ENCODE measurements at regions not wholly inside any gene's neighbourhood (a gene's known extent, or its start where the extent isn't known, plus 50 kb on each side); places are given as distances from the start of the nearest gene placed in this dataset.

GRCh38 chr1:229987953-229988352 is 79.1 kb upstream of the GALNT2 start:
- Histone ChIP-seq H2BK5ac (ENCODE audit: low read length) (no peak overlapping the region), H3K14ac (ENCODE audit: low read length) (no peak overlapping the region), H2AFZ (ENCODE audit: low read length) (no peak overlapping the region), H3K27me3 (ENCODE audit: control insufficient read depth in 3 of 3, insufficient read depth in 3 of 3, low read depth in 1 of 3, low read length in 3 of 3) (peaks cover 0 to 8% (median 0%) of the 10 kb centered on the region in 3 experiments), H2BK12ac (ENCODE audit: low read length) (no peak overlapping the region), H3K9me3 (replicated peaks in 1 of 2; ENCODE audit: control insufficient read depth in 2 of 2, insufficient read depth in 1 of 2, low read depth in 1 of 2, low read length in 2 of 2) (no peaks in the 10 kb centered on the region), H2BK120ac (ENCODE audit: low read depth, low read length) (no peak overlapping the region), H3K4me2 (ENCODE audit: insufficient read depth, low read length, poor library complexity, severe bottlenecking) (no peak overlapping the region), H4K91ac (ENCODE audit: low read depth, low read length, poor library complexity) (no peak overlapping the region), H3K9ac (ENCODE audit: low read depth, low read length, poor library complexity) (no peak overlapping the region), H4K8ac (ENCODE audit: low read depth, low read length) (no peak overlapping the region), H3K27ac (replicated peaks; ENCODE audit: low read length) (no peak overlapping the region), H2AK5ac (ENCODE audit: low read depth, low read length) (no peak overlapping the region), H3K4me3 (ENCODE audit: low read length in 2 of 2) (no peak overlapping the region), H3K18ac (ENCODE audit: low read length) (no peak overlapping the region), H2BK15ac (ENCODE audit: low read length) (no peak overlapping the region), H3K4ac (ENCODE audit: low read length) (no peak overlapping the region), H3K4me1 (ENCODE audit: control insufficient read depth in 2 of 2, insufficient read depth in 1 of 2, low read depth in 1 of 2, low read length in 2 of 2) (peaks cover 0 to 2% of the 10 kb centered on the region in 2 donors), H3K36me3 (replicated peaks in 1 of 2; ENCODE audit: control insufficient read depth in 2 of 2, insufficient read depth in 2 of 2, low read length in 2 of 2) (no peaks in the 10 kb centered on the region), H3K79me1 (ENCODE audit: low read depth, low read length) (no peaks in the 10 kb centered on the region), H3K23ac (ENCODE audit: low read depth, low read length, poor library complexity) (no peak overlapping the region)
- no peak for DNase-seq (ENCODE audit: low spot score)
- WGBS, 2 donors (ENCODE audit: extremely low coverage in 2 of 2, insufficient read length in 2 of 2, insufficient replicate concordance in 1 of 2), result no CpG with 5 or more reads among the region's 6 CpGs

GRCh38 chr1:229988534-229988933 is 78.5 kb upstream of the GALNT2 start:
- H4K91ac ChIP-seq (ENCODE audit: low read depth, low read length, poor library complexity), result no peak overlapping the region
- H3K23ac ChIP-seq (ENCODE audit: low read depth, low read length, poor library complexity), result no peak overlapping the region
- H2AFZ ChIP-seq (ENCODE audit: low read length), result no peak overlapping the region
- H3K36me3 ChIP-seq (replicated peaks in 1 of 2; ENCODE audit: control insufficient read depth in 2 of 2, insufficient read depth in 2 of 2, low read length in 2 of 2), result no peaks in the 10 kb centered on the region
- no peak overlapping the region for H2BK120ac ChIP-seq (ENCODE audit: low read depth, low read length)
- H3K14ac ChIP-seq (ENCODE audit: low read length), result no peak overlapping the region
- H3K9me3 ChIP-seq (replicated peaks in 1 of 2; ENCODE audit: control insufficient read depth in 2 of 2, insufficient read depth in 1 of 2, low read depth in 1 of 2, low read length in 2 of 2), result no peaks in the 10 kb centered on the region
- H2BK5ac ChIP-seq (ENCODE audit: low read length), result no peak overlapping the region
- no peak overlapping the region for H3K18ac ChIP-seq (ENCODE audit: low read length)
- no peak overlapping the region for H4K8ac ChIP-seq (ENCODE audit: low read depth, low read length)
- no peak overlapping the region for H3K4ac ChIP-seq (ENCODE audit: low read length)
- no peak overlapping the region for H2BK15ac ChIP-seq (ENCODE audit: low read length)
- no peak for DNase-seq (ENCODE audit: low spot score)
- H2AK5ac ChIP-seq (ENCODE audit: low read depth, low read length), result no peak overlapping the region
- no CpG with 5 or more reads among the region's 5 CpGs for WGBS, 2 donors (ENCODE audit: extremely low coverage in 2 of 2, insufficient read length in 2 of 2, insufficient replicate concordance in 1 of 2)
- H3K4me2 ChIP-seq (ENCODE audit: insufficient read depth, low read length, poor library complexity, severe bottlenecking), result no peak overlapping the region
- no peaks in the 10 kb centered on the region for H3K79me1 ChIP-seq (ENCODE audit: low read depth, low read length)
- H3K9ac ChIP-seq (ENCODE audit: low read depth, low read length, poor library complexity), result no peak overlapping the region
- H3K4me1 ChIP-seq (ENCODE audit: control insufficient read depth in 2 of 2, insufficient read depth in 1 of 2, low read depth in 1 of 2, low read length in 2 of 2), result peaks cover 0 to 2% of the 10 kb centered on the region in 2 donors
- H3K4me3 ChIP-seq (ENCODE audit: low read length in 2 of 2), result no peak overlapping the region
- H3K27ac ChIP-seq (replicated peaks; ENCODE audit: low read length), result no peak overlapping the region
- peaks cover 0 to 4% (median 0%) of the 10 kb centered on the region in 3 experiments for H3K27me3 ChIP-seq (ENCODE audit: control insufficient read depth in 3 of 3, insufficient read depth in 3 of 3, low read depth in 1 of 3, low read length in 3 of 3)
- no peak overlapping the region for H2BK12ac ChIP-seq (ENCODE audit: low read length)

GRCh38 chr1:229989591-229990248 is 77.3 kb upstream of the GALNT2 start:
- Histone ChIP-seq H3K36me3 (replicated peaks in 1 of 2; ENCODE audit: control insufficient read depth in 2 of 2, insufficient read depth in 2 of 2, low read length in 2 of 2) (no peaks in the 10 kb centered on the region), H3K4me2 (ENCODE audit: insufficient read depth, low read length, poor library complexity, severe bottlenecking) (no peak overlapping the region), H3K27ac (replicated peaks; ENCODE audit: low read length) (no peak overlapping the region), H3K4ac (ENCODE audit: low read length) (no peak overlapping the region), H3K14ac (ENCODE audit: low read length) (no peak overlapping the region), H4K91ac (ENCODE audit: low read depth, low read length, poor library complexity) (no peak overlapping the region), H3K4me3 (ENCODE audit: low read length in 2 of 2) (no peak overlapping the region), H3K27me3 (ENCODE audit: control insufficient read depth in 3 of 3, insufficient read depth in 3 of 3, low read depth in 1 of 3, low read length in 3 of 3) (no peaks in the 10 kb centered on the region), H2BK12ac (ENCODE audit: low read length) (no peak overlapping the region), H2BK5ac (ENCODE audit: low read length) (no peak overlapping the region), H3K4me1 (ENCODE audit: control insufficient read depth in 2 of 2, insufficient read depth in 1 of 2, low read depth in 1 of 2, low read length in 2 of 2) (peaks cover 0 to 2% of the 10 kb centered on the region in 2 donors), H2BK120ac (ENCODE audit: low read depth, low read length) (no peak overlapping the region), H2AK5ac (ENCODE audit: low read depth, low read length) (no peak overlapping the region), H3K9me3 (replicated peaks in 1 of 2; ENCODE audit: control insufficient read depth in 2 of 2, insufficient read depth in 1 of 2, low read depth in 1 of 2, low read length in 2 of 2) (no peaks in the 10 kb centered on the region), H2AFZ (ENCODE audit: low read length) (no peak overlapping the region), H2BK15ac (ENCODE audit: low read length) (no peak overlapping the region), H3K18ac (ENCODE audit: low read length) (no peak overlapping the region), H3K9ac (ENCODE audit: low read depth, low read length, poor library complexity) (no peak overlapping the region), H4K8ac (ENCODE audit: low read depth, low read length) (no peak overlapping the region), H3K79me1 (ENCODE audit: low read depth, low read length) (no peaks in the 10 kb centered on the region), H3K23ac (ENCODE audit: low read depth, low read length, poor library complexity) (no peak overlapping the region)
- no CpG with 5 or more reads among the region's 4 CpGs for WGBS, 2 donors (ENCODE audit: extremely low coverage in 2 of 2, insufficient read length in 2 of 2, insufficient replicate concordance in 1 of 2)
- DNase-seq (ENCODE audit: low spot score), result no peak

- no peak overlapping the region for H3K27ac ChIP-seq (replicated peaks; ENCODE audit: low read length)
- no peak overlapping the region for H3K23ac ChIP-seq (ENCODE audit: low read depth, low read length, poor library complexity)
- no peak overlapping the region for H4K91ac ChIP-seq (ENCODE audit: low read depth, low read length, poor library complexity)
- H3K9ac ChIP-seq (ENCODE audit: low read depth, low read length, poor library complexity), result no peak overlapping the region
- H3K4me1 ChIP-seq (ENCODE audit: control insufficient read depth in 2 of 2, insufficient read depth in 1 of 2, low read depth in 1 of 2, low read length in 2 of 2), result peaks cover 0 to 2% of the 10 kb centered on the region in 2 donors
- no peak overlapping the region for H3K4me2 ChIP-seq (ENCODE audit: insufficient read depth, low read length, poor library complexity, severe bottlenecking)
- no peak overlapping the region for H2BK120ac ChIP-seq (ENCODE audit: low read depth, low read length)
- H2AFZ ChIP-seq (ENCODE audit: low read length), result no peak overlapping the region
- H3K4ac ChIP-seq (ENCODE audit: low read length), result no peak overlapping the region
- no peak overlapping the region for H3K18ac ChIP-seq (ENCODE audit: low read length)
- H3K14ac ChIP-seq (ENCODE audit: low read length), result no peak overlapping the region
- no peaks in the 10 kb centered on the region for H3K27me3 ChIP-seq (ENCODE audit: control insufficient read depth in 3 of 3, insufficient read depth in 3 of 3, low read depth in 1 of 3, low read length in 3 of 3)
- no peak for DNase-seq (ENCODE audit: low spot score)
- no peaks in the 10 kb centered on the region for H3K79me1 ChIP-seq (ENCODE audit: low read depth, low read length)
- no peaks in the 10 kb centered on the region for H3K9me3 ChIP-seq (replicated peaks in 1 of 2; ENCODE audit: control insufficient read depth in 2 of 2, insufficient read depth in 1 of 2, low read depth in 1 of 2, low read length in 2 of 2)
- no peak overlapping the region for H2BK15ac ChIP-seq (ENCODE audit: low read length)
- H2BK12ac ChIP-seq (ENCODE audit: low read length), result no peak overlapping the region
- no peak overlapping the region for H2AK5ac ChIP-seq (ENCODE audit: low read depth, low read length)
- H3K36me3 ChIP-seq (replicated peaks in 1 of 2; ENCODE audit: control insufficient read depth in 2 of 2, insufficient read depth in 2 of 2, low read length in 2 of 2), result no peaks in the 10 kb centered on the region
- no peak overlapping the region for H3K4me3 ChIP-seq (ENCODE audit: low read length in 2 of 2)
- no peak overlapping the region for H2BK5ac ChIP-seq (ENCODE audit: low read length)
- WGBS, 2 donors (ENCODE audit: extremely low coverage in 2 of 2, insufficient read length in 2 of 2, insufficient replicate concordance in 1 of 2), result no CpG with 5 or more reads among the region's 8 CpGs
- no peak overlapping the region for H4K8ac ChIP-seq (ENCODE audit: low read depth, low read length)
Measured at GRCh38 chr1:229990326-229990725, 76.7 kb upstream of the GALNT2 start.
